ENCODE measurements at regions not wholly inside any gene's neighbourhood (a gene's known extent, or its start where the extent isn't known, plus 50 kb on each side); places are given as distances from the start of the nearest gene placed in this dataset.

DNA sequence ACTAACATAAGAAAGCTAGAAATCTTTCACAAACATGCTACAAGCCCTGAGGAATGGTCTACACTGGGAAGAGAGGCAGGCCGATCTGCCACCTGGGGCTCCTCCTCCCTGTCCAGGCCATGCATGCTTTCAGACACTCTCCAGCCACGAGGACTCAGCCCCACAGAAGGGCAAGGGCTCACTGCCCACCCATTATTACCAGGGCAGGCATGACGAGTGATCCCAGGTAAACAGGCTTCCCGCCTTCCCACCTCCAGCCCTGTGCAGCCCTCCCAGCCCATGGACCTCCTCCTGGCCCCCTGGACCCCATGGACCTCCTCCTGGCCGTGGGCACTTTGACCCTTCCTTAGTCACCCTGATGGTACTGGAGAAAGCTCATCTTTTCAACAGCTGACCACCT is 75.8 kb upstream of the TEX51 start:
- no peak for TF ChIP-seq ZFX (IDR thresholded peaks at IDR 0.05)
- TF ChIP-seq SP1 (IDR thresholded peaks at IDR 0.05; ENCODE audit: low read depth) = no peak
- TF ChIP-seq POLR2AphosphoS5 (IDR thresholded peaks at IDR 0.05; ENCODE audit: low read depth, low read length) = no peak
- TF ChIP-seq, protein P1, sequence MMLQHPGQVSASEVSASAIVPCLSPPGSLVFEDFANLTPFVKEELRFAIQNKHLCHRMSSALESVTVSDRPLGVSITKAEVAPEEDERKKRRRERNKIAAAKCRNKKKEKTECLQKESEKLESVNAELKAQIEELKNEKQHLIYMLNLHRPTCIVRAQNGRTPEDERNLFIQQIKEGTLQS (IDR thresholded peaks at IDR 0.05) = no peak
- no peak for TF ChIP-seq CTCF (IDR thresholded peaks at IDR 0.05 in 2 of 3, conservative IDR thresholded peaks at IDR 0.05 in 1 of 3; ENCODE audit: borderline replicate concordance in 1 of 3, insufficient read depth in 1 of 3, low read depth in 2 of 3, low read length in 2 of 3)
- no peak for TF ChIP-seq EGR1 (IDR thresholded peaks at IDR 0.05; ENCODE audit: low read depth)
- TF ChIP-seq ZNF274 (IDR thresholded peaks at IDR 0.05; ENCODE audit: low read depth, low read length) = no peak
- TF ChIP-seq YY1 (IDR thresholded peaks at IDR 0.05; ENCODE audit: extremely low read depth, insufficient replicate concordance, low read depth, low read length) = no peak
- no peak for TF ChIP-seq REST (IDR thresholded peaks at IDR 0.05; ENCODE audit: low read depth)
